ENCODE measurements at regions not wholly inside any gene's neighbourhood (a gene's known extent, or its start where the extent isn't known, plus 50 kb on each side); places are given as distances from the start of the nearest gene placed in this dataset.
"Not testable (repeated sequence)": the region's sequence is repeated elsewhere in the genome, so short reads cannot be mapped to it uniquely, and the experiment has no call there.

DNA sequence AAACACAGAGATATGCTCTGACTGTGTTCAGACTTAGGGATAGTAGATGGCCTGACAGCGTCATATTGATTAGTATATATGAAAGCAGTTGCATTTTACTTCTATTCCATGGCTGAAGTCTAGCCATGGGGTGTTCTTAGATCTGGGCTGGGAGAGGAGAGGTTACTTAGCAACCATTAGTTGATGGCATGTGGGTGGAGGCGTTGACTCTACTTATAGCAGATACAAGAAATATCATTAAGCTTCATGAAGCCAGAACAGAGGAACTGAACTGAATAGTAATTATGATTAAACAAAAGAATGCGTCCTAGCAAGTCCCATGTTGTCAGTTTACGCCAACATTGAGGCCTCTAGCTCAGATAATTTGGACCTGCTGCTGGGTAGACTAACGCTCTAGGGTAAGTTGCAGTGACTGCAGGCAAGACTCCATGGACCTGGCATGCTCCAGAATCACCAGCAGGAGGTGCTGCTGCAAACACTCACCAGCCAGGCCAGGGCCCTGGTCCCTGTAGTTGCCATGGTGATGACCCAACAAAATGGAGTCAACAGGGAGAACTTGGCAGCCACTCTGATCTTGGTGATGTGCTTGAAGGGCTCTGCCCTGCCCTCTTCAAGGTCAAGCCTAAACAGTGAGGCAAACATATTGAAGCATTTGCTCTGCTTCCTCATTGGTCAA is 477.3 kb downstream of the PREX1 start:
- DNase-seq: no peak

- DNase-seq: no peak
These were observed 478.1 kb downstream of the PREX1 start for GRCh38 chr20:48349656-48350055.

DNA sequence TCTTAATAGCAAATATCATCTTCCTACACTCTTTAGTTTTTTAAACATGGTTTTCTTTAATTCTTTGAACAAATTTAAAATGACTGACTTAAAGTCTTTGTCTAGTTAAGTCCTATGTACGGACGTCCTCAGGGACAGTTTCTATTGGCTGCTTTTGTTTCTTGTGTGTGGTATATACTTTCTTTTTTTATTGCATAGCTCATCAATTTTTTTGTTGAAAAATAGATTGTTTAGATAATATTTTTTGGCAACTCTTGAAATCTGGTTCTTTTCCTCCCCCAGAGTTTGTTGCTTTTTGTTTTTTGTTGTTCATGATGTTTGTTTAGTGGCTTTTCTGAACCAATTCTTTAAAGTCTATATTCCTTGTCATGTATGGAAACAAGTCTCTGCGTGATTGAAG is 479.8 kb downstream of the PREX1 start:
- no peak for DNase-seq

GRCh38 chr20:48342822-48343513 is 484.8 kb downstream of the PREX1 start:
- DNase-seq: no peak

DNA sequence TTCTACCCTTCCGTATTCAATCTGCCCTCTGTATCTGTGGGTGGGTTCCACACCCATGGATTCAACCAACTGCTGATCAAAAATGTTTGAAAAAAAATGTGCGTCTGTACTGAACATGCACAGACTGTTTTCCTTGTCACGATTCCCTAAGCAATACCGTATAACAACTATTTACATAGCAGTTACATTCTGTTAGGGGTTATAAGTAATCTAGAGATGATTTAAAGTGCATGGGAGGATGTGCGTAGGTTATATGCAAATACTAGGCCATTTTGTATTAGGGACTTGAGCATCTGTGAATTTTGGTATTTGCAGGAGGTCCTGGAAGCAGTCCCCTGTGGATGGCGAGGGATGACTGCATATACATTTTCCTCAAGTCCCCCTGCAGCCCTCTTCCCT is 486.9 kb downstream of the PREX1 start:
- DNase-seq: no peak

DNA sequence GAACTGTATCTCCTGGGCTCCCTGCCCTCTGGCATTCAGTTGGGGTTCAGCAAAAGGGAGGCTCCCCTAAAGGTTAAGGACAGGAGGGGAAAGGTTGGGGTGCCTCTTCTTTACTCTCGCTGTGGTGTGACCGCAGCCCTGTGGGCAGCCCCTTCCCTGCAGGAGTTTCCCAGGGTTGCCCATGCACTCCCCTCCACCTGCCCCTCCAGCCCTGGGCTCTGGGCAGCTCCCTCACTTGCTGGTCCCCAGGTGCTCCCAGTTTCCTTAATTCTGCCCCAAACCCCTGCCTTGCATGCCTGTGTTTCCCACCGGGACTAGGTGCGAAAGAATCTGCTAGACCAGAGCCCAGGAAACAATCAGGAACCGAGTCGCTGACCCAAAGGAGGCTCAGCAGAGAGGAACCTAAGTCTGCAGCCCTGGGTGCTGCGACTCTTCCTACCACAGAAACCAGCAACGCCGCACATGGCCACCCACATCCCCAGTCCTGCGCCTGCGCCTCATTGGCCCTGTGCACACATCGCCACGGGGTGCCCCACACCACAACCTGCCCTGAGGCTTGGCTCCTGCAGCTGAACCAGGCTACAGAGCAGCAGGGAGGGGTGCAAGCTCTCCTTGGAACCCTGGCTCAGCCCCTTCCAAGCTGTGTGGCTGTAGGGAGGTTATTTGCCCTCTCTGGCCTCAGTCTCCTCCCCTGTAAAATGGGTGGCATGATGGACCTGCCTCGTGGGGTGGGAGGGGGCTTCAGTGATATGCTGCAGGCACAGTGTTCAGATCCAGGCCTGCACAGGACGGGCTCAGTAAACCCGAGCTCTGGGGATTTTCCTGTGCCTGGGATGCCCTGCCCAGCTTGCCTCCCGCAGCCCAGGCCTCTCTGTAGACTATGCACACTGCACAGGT is 487.6 kb downstream of the PREX1 start:
- no peak for DNase-seq

DNA sequence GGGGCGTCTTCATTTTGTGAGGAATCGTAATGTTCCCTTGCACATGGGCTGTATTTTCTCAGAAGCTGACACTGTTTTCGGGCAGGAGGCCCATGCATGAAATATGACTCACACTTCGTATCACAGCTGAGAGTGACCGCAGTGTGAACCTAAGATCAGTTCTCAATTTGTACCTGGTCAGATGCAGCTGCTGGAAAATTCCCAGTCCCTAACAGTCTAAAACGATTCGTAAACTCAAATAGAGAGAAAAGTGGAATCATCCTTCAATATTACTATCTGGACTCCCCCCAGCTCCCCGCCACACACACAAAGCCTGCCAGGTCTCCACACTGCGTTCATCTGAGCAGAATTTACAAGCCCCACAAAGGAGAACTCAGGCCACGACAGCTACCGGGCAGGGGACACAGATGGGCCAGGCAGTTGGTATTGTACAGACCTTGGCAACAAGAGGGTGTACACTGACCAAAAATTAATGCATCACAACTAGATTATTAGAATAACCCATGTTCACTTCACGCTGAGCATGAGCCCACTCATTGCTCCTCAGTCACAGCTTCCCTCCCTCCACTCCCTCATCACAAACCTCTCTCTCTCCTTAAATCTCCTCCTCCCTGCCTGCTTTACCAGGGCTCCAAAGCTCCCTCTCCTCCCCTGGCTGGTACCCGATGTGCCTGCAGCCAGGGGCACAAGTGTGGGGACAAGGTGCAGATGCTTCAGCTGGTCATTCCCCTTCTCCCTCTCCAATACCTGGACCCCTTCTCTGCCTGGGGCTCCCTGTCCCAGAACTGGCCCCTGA is 488.4 kb downstream of the PREX1 start:
- no peak for DNase-seq

DNA sequence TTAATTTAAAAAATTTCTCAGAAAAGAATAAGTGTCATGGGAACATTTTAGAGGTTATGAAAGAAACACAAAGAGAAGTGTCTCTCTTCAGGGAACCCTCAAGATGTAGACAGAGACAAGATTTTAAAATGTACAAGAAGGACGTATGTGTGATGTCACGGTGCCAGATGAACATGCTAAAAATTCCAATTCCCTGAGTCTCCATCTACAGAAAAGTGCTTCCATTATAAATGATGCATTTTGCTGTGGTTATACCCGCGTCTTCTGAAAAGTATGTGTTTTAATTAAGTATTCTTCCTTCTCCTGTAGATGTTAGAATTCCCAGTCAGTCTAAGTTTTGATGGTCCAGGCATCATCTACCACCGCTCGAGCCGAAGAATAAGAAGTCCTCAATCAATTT is 489.1 kb downstream of the PREX1 start:
- no peak for DNase-seq

GRCh38 chr20:48336597-48336996 is 491.2 kb downstream of the PREX1 start:
- DNase-seq: no peak

GRCh38 chr20:48335308-48336050 is 492.3 kb downstream of the PREX1 start:
- DNase-seq: no peak

DNA sequence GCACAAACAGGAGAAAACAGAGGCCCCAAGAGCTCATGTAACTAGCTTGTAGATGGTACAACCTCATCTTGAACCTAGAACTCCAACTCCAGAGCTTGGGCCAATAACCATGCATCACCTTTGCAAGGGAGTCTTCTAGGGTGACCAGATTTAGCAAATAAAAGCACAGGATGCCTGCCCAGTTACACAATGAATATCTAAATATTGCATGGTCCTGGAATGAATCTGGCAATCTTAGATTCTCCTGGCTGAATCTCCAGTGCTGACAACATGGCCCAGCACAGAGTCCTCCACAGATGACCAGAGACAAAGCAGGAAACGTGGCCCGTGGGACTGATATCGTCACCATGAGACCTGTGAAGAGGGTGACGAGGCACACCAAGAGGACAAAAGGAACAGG is 494.1 kb downstream of the PREX1 start:
- DNase-seq: no peak

DNA sequence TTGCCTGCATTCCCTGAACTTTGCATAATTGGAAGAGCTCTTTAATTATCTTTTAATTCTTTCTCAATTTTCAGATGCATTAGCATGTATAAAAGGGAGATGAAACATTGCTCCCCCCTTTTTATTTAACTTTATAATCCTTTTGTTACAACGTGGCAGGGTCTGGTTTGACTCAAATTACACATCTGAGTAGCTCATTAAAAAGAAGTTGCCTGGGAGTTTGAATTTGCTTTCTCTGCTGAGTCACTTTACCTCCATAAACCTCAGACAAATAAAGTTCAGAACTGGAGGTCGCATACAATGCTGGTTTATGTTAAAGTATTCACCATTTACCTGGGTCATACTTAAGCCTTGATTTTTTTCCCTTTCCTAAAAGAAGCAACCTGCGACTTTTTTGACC is 495.2 kb downstream of the PREX1 start:
- no peak for DNase-seq

DNA sequence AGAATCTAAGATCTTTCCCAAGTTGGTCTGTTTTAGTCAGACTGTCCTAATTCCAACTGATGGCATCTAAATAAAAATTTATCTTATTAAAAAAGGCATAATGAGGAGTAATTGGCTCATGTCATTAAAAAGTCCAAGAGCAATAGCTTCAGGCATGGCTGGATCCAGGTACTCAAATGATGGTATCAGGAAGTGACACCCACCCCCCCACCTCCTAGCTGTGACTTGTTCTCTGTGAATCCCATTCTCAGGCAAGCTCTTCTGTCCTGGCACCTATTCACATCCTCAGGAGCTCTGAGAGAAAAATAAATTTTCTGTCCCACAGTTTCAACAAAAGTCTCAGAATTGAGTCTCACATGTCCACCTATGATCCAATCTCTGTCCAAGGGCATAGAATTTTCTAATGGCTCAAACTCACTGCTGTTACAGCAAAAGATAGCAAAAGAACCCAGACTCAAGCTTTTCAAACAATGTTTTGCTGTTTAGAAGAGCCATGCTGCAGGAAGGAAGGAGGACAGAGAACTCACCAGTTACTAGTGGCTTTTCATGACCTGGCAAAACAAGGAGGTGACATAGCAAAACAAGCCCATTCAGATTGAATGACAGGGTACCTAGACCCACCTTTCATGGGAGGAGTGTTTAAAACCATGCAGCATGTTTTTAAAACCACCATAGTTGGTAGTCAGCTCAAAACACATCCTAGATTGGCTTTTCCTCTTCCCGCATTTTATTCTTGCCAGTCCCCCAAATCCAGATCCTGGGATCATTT is 496.1 kb downstream of the PREX1 start:
- DNase-seq: no peak

DNA sequence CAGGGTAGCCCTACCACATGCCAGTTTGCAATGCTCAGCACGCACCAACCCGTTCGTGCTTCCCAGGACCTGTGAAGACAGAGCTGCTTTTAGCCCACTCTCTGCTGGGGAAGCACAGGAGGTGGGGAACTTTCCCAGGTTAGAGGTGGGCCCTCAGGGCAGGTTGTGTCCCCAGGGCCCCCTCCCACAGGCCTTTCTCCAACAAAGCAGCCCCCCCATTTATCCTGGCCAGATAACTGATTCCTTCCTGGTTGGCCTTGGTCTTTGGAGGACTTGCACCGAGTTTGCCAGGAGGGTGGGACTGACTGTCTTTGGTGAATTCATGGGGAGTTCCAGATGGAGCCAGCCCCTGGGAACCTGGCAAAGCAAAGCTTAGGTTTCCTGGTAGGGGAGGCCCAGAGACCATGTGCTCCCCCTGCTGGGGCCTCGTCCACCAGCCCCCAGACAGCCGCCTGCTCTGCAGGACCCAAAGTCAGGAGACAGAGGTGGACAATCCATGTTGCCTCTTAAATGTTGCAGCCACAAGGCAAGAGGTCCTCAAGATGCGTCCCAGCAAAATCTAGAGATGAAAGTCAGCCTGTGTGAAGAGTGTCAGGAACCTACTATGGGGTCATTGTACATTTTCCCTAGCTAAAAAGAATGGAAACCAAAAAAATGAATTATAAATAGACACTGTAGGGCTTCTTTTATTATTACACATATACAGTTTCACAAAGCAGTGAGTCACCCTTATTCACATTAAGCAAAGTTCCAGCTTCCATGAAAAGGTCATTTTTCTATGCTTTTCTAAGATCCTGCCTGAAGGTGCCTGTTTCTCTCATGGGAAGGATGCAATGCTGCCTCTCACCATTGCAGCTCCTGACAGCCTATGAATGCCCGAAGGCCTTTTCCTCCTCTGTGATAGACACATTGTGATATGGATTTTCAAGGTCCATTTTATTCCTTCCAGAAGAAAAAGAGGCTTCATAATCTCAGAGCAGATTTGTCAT is 497.8 kb downstream of the PREX1 start:
- DNase-seq: no peak

GRCh38 chr20:48329031-48329615 is 498.7 kb downstream of the PREX1 start:
- no peak for DNase-seq

GRCh38 chr20:48327848-48328247 is 500.0 kb downstream of the PREX1 start:
- DNase-seq: not testable (repeated sequence)

GRCh38 chr20:48326868-48327267 is 500.9 kb downstream of the PREX1 start:
- DNase-seq: no peak

GRCh38 chr20:48326434-48326691 is 501.4 kb downstream of the PREX1 start:
- DNase-seq: no peak

DNA sequence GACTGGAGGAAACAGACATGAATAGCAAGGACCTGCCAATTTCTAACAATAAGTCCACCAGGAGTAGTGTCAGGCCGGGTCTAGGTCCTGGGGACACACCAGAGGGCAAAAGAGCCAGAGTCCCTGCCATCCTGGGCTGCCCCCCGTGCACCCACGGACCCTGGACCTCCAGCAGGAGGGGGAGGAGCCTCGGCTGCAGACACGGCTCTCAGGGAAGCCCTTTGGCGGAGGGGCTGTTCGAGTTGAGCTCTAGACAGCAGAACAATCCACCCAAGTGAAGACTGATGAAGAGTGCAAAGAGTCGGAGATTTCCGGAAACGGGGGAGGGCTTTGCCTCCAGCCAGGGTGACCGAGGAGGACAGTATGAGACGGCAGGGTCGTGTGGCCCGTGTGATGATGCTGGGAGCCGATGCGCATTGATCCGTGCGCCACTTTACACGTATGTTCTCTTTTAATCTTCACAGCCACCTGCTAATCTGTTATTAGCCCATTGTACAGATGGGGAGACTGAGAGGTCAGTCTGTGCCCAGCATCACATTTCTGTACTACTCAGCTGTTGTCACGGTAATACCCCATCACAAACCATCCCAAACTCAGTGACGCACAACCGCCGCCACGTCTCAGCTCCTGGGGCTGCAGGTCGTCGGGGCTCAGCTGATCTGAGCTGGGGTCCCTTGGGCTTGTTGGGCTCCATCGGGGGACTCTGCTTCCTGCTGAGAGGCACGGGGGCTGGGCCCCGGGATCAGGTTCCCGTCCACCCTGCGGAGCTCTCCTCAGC is 502.0 kb downstream of the PREX1 start:
- no peak for DNase-seq

All from DMS153 (cell line).